NT2/D1 (cell line): ENCODE measurements at regions not wholly inside any gene's neighbourhood (a gene's known extent, or its start where the extent isn't known, plus 50 kb on each side); places are given as distances from the start of the nearest gene placed in this dataset.

Source experiments
- SUZ12 ChIP-seq: IDR thresholded peaks from 2 replicates; pipeline ENCODE4 v1.6.1; 2011; ENCODE audit not compliant: insufficient read length, insufficient read depth; ENCODE audit errors: extremely low read depth
- YY1 ChIP-seq: IDR thresholded peaks from 2 replicates; pipeline ENCODE4 v1.6.1; 2011; ENCODE audit not compliant: insufficient read length, insufficient read depth
- ZNF274 ChIP-seq: IDR thresholded peaks from 2 replicates; pipeline ENCODE4 v1.6.1; 2011; ENCODE audit warnings: mild to moderate bottlenecking, low read depth, low read length

DNA sequence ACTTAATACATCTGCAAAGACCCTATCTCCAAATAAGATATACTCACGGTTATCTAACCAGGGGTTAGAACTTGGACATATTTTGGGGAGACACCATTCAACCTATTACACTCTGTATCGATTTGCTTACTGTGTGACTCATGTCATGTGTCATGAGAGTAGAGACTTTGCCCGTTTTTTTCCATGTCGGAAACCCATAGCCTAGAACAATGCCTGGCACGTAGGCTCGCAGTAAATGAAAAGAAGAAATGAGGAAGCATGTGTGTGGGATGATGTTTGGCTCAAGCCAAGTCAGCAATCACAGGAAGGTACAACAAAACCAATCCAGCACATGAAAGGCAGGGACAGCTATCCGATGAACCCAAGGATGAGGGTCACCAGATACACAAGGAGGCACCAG lies 94.6 kb upstream of the DNAH5 start:
- TF ChIP-seq YY1 (no peak), ZNF274 (no peak), SUZ12 (no peak)
